K562 (cell line): ENCODE measurements at regions not wholly inside any gene's neighbourhood (a gene's known extent, or its start where the extent isn't known, plus 50 kb on each side); places are given as distances from the start of the nearest gene placed in this dataset.

Source experiments
- ATAC-seq: fragments of 200-7000 bp; cut with Tn5 transposase; 3 replicates; pipeline ENCODE4 v1.9.1; 2020; ENCODE audit warnings: moderate library complexity
- BruUV-seq: library from RNA; stranded (reverse); fragments of 400-500 nt; replicated peaks from 2 replicates; lab custom pipeline; 2021; lab: Mats Ljungman, UMichigan
- CTCF ChIA-PET: fragments of 300-600 bp; formaldehyde crosslinking; extraction: SDS; loops from one replicate; lab custom pipeline; 2021; ENCODE audit warnings: low intra/inter-chr PET ratio; lab: Yijun Ruan, JAX
- POLR2A ChIA-PET: fragments of 300-600, 350-650 bp; sonication (Branson Sonifier 250); formaldehyde crosslinking; extraction: SDS; loops from one replicate; lab custom pipeline; 2021; ENCODE audit warnings: antibody characterized with exemption, inconsistent platforms; lab: Yijun Ruan, JAX
- DNase-seq, 4 experiments: peaks; one replicate each; pipeline versions ENCODE4 v3.0.0 to v3.0.0-alpha.2; 2011 to 2018; ENCODE audit warnings: low spot score in 3 of 4, mixed read lengths in 3 of 4; ENCODE audit errors: extremely low read depth in 1 of 4
- FAIRE-seq: peaks from 2 replicates; lab custom pipeline; 2011; peaks lifted over from hg19 to GRCh38; lab: Jason Lieb, UNC
- H2AFZ ChIP-seq: 2 replicates; pipeline ENCODE4 v1.6.0; 2011; ENCODE audit warnings: low read depth, low read length, control low read depth, inconsistent platforms
- H3K27ac ChIP-seq: fragments of 200-600 bp; 3 replicates; pipeline ENCODE4 v1.8.0; 2011; ENCODE audit warnings: low read depth, mild to moderate bottlenecking, control low read depth, inconsistent platforms, low read length, moderate library complexity, mixed read lengths; ENCODE audit errors: extremely low read depth
- H3K27me3 ChIP-seq, 2 experiments: fragments of 300-600 bp in 1 of 2; 2 replicates in 1 of 2; 3 replicates in 1 of 2; pipeline versions ENCODE4 v1.6.0 to v1.8.0; 2011; ENCODE audit warnings: inconsistent platforms in 2 of 2, low read length in 2 of 2, mild to moderate bottlenecking in 1 of 2, mixed read lengths in 1 of 2, moderate library complexity in 1 of 2; ENCODE audit not compliant: control insufficient read depth in 2 of 2, insufficient read depth in 2 of 2
- H3K36me3 ChIP-seq: fragments of 300-600 bp; 3 replicates; pipeline ENCODE4 v1.8.0; 2011; ENCODE audit warnings: mild to moderate bottlenecking, low read length, inconsistent platforms; ENCODE audit not compliant: control insufficient read depth, insufficient read depth
- H3K4me1 ChIP-seq, 2 experiments: fragments of 200-600 bp in 1 of 2; replicated peaks in 1 of 2; 2 replicates in 1 of 2; 3 replicates in 1 of 2; pipeline versions ENCODE4 v1.5.1 to v1.8.0; 2011; ENCODE audit warnings: inconsistent platforms in 2 of 2, low read length in 2 of 2, mild to moderate bottlenecking in 1 of 2, mixed read lengths in 1 of 2, moderate library complexity in 1 of 2; ENCODE audit not compliant: control insufficient read depth in 2 of 2, insufficient read depth in 2 of 2
- H3K4me2 ChIP-seq: 2 replicates; pipeline ENCODE4 v1.6.1; 2011; ENCODE audit warnings: low read length, control low read depth, inconsistent platforms, mixed read lengths; ENCODE audit not compliant: insufficient read depth
- H3K4me3 ChIP-seq: fragments of 200-600 bp; sonication (generic), shearing (Covaris generic); 2 replicates; pipeline ENCODE4 v1.5.1; 2016; ENCODE audit warnings: control low read depth, inconsistent platforms
- H3K79me2 ChIP-seq: fragments of 200-600 bp; 3 replicates; pipeline ENCODE4 v1.8.0; 2011; ENCODE audit warnings: low read length, inconsistent platforms; ENCODE audit not compliant: control insufficient read depth, insufficient read depth
- H3K9ac ChIP-seq, 2 experiments: 2 replicates each; pipeline versions ENCODE4 v1.6.0 to v1.6.1; 2011; ENCODE audit warnings: low read depth in 2 of 2, low read length in 2 of 2, control low read depth in 1 of 2, inconsistent platforms in 1 of 2, mild to moderate bottlenecking in 1 of 2, mixed read lengths in 1 of 2; ENCODE audit not compliant: insufficient read depth in 1 of 2
- H3K9me1 ChIP-seq: one replicate; pipeline ENCODE4 v1.6.0; 2011; ENCODE audit warnings: inconsistent platforms, mild to moderate bottlenecking, low read length, moderate library complexity; ENCODE audit not compliant: control insufficient read depth, insufficient read depth
- H3K9me3 ChIP-seq: replicated peaks from 2 replicates; pipeline ENCODE4 v1.5.1; 2011; ENCODE audit warnings: low read depth, low read length, inconsistent platforms; ENCODE audit not compliant: control insufficient read depth, insufficient read depth
- H4K20me1 ChIP-seq: replicated peaks from 2 replicates; pipeline ENCODE4 v1.6.1; 2011; ENCODE audit warnings: low read length, inconsistent platforms, mixed read lengths; ENCODE audit not compliant: control insufficient read depth, insufficient read depth
- CCAR2 ChIP-seq: fragments of 200-400 bp; formaldehyde crosslinking; IDR thresholded peaks from 2 replicates; pipeline ENCODE4 v1.6.1; 2017; ENCODE audit warnings: mild to moderate bottlenecking, low read depth, low read length
- EP300 ChIP-seq: IDR thresholded peaks from 2 replicates; pipeline ENCODE4 v1.6.1; 2012; ENCODE audit warnings: low read length, improper control_type of control experiment
- NCOR1 ChIP-seq: fragments of 450-650 bp; IDR thresholded peaks from 2 replicates; pipeline ENCODE4 v1.6.1; 2016; ENCODE audit warnings: mild to moderate bottlenecking, moderate library complexity
- NR3C1 ChIP-seq: sonication (generic); formaldehyde crosslinking; IDR thresholded peaks from 2 replicates; pipeline ENCODE4 v1.8.1; 2022; ENCODE audit warnings: missing genetic modification reagents
- PHF20 ChIP-seq: fragments of 450-650 bp; IDR thresholded peaks from 2 replicates; pipeline ENCODE4 v1.6.1; 2018; ENCODE audit not compliant: partially characterized antibody
- POLR3A ChIP-seq: IDR thresholded peaks from 2 replicates; pipeline ENCODE4 v1.6.1; 2011; ENCODE audit warnings: borderline replicate concordance, mild to moderate bottlenecking, moderate library complexity; ENCODE audit not compliant: insufficient read length, insufficient read depth; ENCODE audit errors: extremely low read depth
- PYGO2 ChIP-seq: fragments of 450-650 bp; IDR thresholded peaks from 2 replicates; pipeline ENCODE4 v1.6.1; 2016; ENCODE audit warnings: mild to moderate bottlenecking, missing genetic modification characterization, moderate library complexity, missing compliant biosample characterization
- WGBS: fragments of 100-300 bp; shearing (Covaris generic); methylation state at CpG from one replicate; pipeline ENCODE4 v1.1.6; 2016; ENCODE audit warnings: low coverage, mixed read lengths; ENCODE audit not compliant: insufficient coverage; ENCODE audit errors: missing lambda C conversion rate; 5-methylcytosine and 5-hydroxymethylcytosine counted together
- in situ Hi-C: fragments of 300-500 bp; cut with MboI; formaldehyde crosslinking; loops from 4 replicates; pipeline ENCODE4 v1.15.0; 2018; ENCODE audit warnings: inconsistent platforms, mixed read lengths
- intact Hi-C: fragments of 100-400 bp; cut with micrococcal nuclease; formaldehyde crosslinking; loops from 2 replicates; pipeline ENCODE4 v1.14.2; 2022
- TF ChIP-seq, protein P1 (sequence below): fragments of 250-450 bp; sonication (Bioruptor Pico); IDR thresholded peaks from 2 replicates; pipeline ENCODE4 v1.5.0; 2021

DNA sequence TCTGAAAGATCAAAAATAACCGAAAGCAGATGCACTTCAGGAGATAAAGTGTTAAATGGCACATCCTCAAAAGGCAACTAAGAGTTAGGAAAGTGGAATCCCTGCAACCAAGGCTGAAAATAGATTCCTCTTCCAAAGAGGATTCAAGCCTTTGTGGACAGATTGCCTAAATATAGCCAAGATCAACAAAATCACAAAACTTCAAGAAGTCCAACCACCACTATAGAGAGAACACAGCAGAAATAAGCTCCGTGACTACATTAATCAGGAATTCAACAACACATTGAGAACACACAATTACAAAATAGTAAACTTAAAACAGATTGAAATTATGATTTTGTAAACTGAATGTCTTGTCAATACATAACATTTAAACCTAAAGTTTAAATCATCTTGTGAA, 165.7 kb downstream of the LNPK start:
- CTCF ChIA-PET, result no interaction called here
- in situ Hi-C loops, result no loop called here
- intact Hi-C loops, result no loop called here
- FAIRE-seq (no peak), DNase-seq (no peak), ATAC-seq (no peak)
- H3K36me3 ChIP-seq, result no peaks in the 10 kb centered on the region
- POLR2A ChIA-PET, result no interaction called here
- no peak for TF ChIP-seq NR3C1 (CRISPR knock-in tag)
- TF ChIP-seq PYGO2 (tag), result no peak
- TF ChIP-seq, protein P1, sequence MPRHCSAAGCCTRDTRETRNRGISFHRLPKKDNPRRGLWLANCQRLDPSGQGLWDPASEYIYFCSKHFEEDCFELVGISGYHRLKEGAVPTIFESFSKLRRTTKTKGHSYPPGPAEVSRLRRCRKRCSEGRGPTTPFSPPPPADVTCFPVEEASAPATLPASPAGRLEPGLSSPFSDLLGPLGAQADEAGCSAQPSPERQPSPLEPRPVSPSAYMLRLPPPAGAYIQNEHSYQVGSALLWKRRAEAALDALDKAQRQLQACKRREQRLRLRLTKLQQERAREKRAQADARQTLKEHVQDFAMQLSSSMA (CRISPR knock-in tag), result no peak
- no peak for TF ChIP-seq NCOR1
- no peak for TF ChIP-seq PHF20
- no peak for TF ChIP-seq CCAR2
- no peak for TF ChIP-seq EP300
- no peak for TF ChIP-seq POLR3A
- H3K4me1 ChIP-seq, result no peaks in the 10 kb centered on the region
- H3K9me1 ChIP-seq, result no peaks in the 10 kb centered on the region
- H4K20me1 ChIP-seq, result no peaks in the 10 kb centered on the region
- no peaks in the 10 kb centered on the region for H3K9me3 ChIP-seq
- H2AFZ ChIP-seq, result no peak overlapping the region
- H3K4me3 ChIP-seq, result no peak overlapping the region
- no peaks in the 10 kb centered on the region for H3K79me2 ChIP-seq
- H3K9ac ChIP-seq, result no peak overlapping the region
- BruUV-seq, result no TSS peak
- H3K27me3 ChIP-seq, result peaks cover 5 to 8% of the 10 kb centered on the region in 2 experiments; a peak in 4 of 5 replicates
- WGBS, result 2% methylated on average over 2 of the region's 2 CpGs
- H3K4me2 ChIP-seq, result no peak overlapping the region
- H3K27ac ChIP-seq, result no peak overlapping the region
